Panc1 (cell line): ENCODE measurements at regions not wholly inside any gene's neighbourhood (a gene's known extent, or its start where the extent isn't known, plus 50 kb on each side); places are given as distances from the start of the nearest gene placed in this dataset.

Experiments
- ATAC-seq: fragments of 200-7000 bp; cut with Tn5 transposase; 2 replicates; pipeline ENCODE4 v1.9.1; 2020; ENCODE audit warnings: mild to moderate bottlenecking, moderate library complexity
- BruUV-seq: library from RNA; stranded (reverse); fragments of 400-500 nt; replicated peaks from 2 replicates; lab custom pipeline; 2021; lab: Mats Ljungman, UMichigan
- CTCF ChIA-PET: fragments of 300-600 bp; sonication (Branson Sonifier 250); formaldehyde crosslinking; loops from one replicate; lab custom pipeline; 2022; ENCODE audit warnings: antibody characterized with exemption; lab: Charles Lee
- POLR2A ChIA-PET: fragments of 300-600 bp; sonication (Branson Sonifier 250); formaldehyde crosslinking; loops from one replicate; lab custom pipeline; 2022; ENCODE audit warnings: antibody characterized with exemption; lab: Charles Lee
- DNase-seq: peaks from one replicate; pipeline ENCODE4 v3.0.0-alpha.2; 2010; ENCODE audit warnings: low read depth, low spot score
- H3K27ac ChIP-seq: 2 replicates; pipeline ENCODE4 v1.5.1; 2011; ENCODE audit warnings: mild to moderate bottlenecking, low read length, inconsistent platforms
- H3K27me3 ChIP-seq: fragments of 200-500 bp; sonication (Bioruptor generic); 2 replicates; pipeline ENCODE4 v1.6.0; 2014; ENCODE audit warnings: low read length, inconsistent platforms; ENCODE audit not compliant: control insufficient read depth, insufficient read depth
- H3K36me3 ChIP-seq: fragments of 200-500 bp; sonication (Bioruptor generic); 2 replicates; pipeline ENCODE4 v1.5.1; 2014; ENCODE audit warnings: inconsistent platforms, mild to moderate bottlenecking, low read length, moderate library complexity; ENCODE audit not compliant: control insufficient read depth, insufficient read depth
- H3K4me1 ChIP-seq: 2 replicates; pipeline ENCODE4 v1.5.1; 2011; ENCODE audit warnings: inconsistent platforms, mild to moderate bottlenecking, low read length, moderate library complexity; ENCODE audit not compliant: control insufficient read depth, insufficient read depth
- H3K4me3 ChIP-seq, 2 experiments: 2 replicates each; pipeline ENCODE4 v1.5.1; 2011 to 2012; ENCODE audit warnings: low read depth in 2 of 2, low read length in 2 of 2, mild to moderate bottlenecking in 2 of 2, inconsistent platforms in 1 of 2, moderate library complexity in 1 of 2
- H3K9me3 ChIP-seq: fragments of 200-500 bp; sonication (Bioruptor generic); 2 replicates; pipeline ENCODE4 v1.5.1; 2014; ENCODE audit warnings: low read depth, mild to moderate bottlenecking, inconsistent platforms, low read length, moderate library complexity; ENCODE audit not compliant: control insufficient read depth, insufficient read depth
- POLR2AphosphoS5 ChIP-seq: IDR thresholded peaks from 2 replicates; pipeline ENCODE4 v1.6.1; 2012; ENCODE audit warnings: mild to moderate bottlenecking, low read depth, low read length, moderate library complexity
- REST ChIP-seq, 2 experiments: IDR thresholded peaks; 2 replicates each; pipeline ENCODE4 v1.6.1; 2011 to 2012; ENCODE audit warnings: low read depth in 2 of 2, control low read depth in 1 of 2, low read length in 1 of 2, mild to moderate bottlenecking in 1 of 2, moderate library complexity in 1 of 2; ENCODE audit not compliant: insufficient read depth in 1 of 2
- SIN3A ChIP-seq: IDR thresholded peaks from 2 replicates; pipeline ENCODE4 v1.6.1; 2012; ENCODE audit warnings: low read depth, mild to moderate bottlenecking, low read length, moderate library complexity, borderline replicate concordance; ENCODE audit not compliant: insufficient read depth
- TCF7L2 ChIP-seq: IDR thresholded peaks from 2 replicates; pipeline ENCODE4 v1.6.1; 2011; ENCODE audit warnings: mild to moderate bottlenecking, low read depth, low read length, inconsistent platforms
- in situ Hi-C: cut with HindIII; loops from 2 replicates; pipeline ENCODE4 v1.10.0; 2016; ENCODE audit warnings: low sequenced_read_pairs, low pct_unique_long_range_greater_than_20kb
- intact Hi-C: fragments of 100-400 bp; cut with micrococcal nuclease; formaldehyde crosslinking; loops from one replicate; pipeline ENCODE4 v1.10.0; 2022; ENCODE audit not compliant: unreplicated experiment
- TF ChIP-seq, protein P1 (sequence below): fragments of 450-650 bp; IDR thresholded peaks from 2 replicates; pipeline ENCODE4 v1.5.1; 2017; ENCODE audit warnings: mild to moderate bottlenecking

DNA sequence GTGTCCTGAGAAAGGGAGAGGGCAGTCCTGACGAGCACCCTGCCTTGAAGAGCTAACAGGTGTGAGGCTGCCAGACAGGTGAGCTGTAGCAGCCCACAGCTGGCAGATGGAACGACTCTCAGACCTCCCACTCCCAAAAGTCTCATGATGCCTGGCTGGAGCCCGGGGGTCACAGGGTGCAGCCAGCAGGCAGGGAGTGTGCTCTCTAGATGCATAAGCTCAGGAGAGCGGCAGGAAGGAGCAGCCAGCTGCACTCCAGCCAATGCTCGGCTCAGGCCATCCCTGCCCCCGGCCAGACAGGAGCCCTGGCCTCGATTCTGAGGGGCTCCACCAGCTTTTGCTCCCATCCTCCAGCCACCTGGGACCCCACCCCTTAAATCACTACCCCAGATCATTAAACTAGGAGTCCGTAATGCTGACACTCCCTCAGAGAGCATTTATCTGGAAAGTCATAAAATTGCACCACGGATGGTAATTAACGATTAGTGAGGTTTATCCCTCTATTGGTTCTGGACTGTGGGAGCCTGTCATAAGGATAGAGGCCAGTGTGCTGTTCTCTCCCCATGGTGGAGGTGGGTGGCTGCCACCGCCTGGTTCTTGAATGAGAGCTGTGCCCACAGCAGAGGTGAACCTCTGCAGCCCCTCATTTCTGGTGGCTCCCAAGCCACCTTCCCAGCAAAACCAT, 63.5 kb upstream of the ZMIZ1 start:
- Histone ChIP-seq H3K4me3 (no peak overlapping the region), H3K4me1 (no peaks in the 10 kb centered on the region), H3K27me3 (no peaks in the 10 kb centered on the region), H3K36me3 (no peaks in the 10 kb centered on the region), H3K27ac (no peak overlapping the region), H3K9me3 (no peaks in the 10 kb centered on the region)
- TF ChIP-seq, protein P1, sequence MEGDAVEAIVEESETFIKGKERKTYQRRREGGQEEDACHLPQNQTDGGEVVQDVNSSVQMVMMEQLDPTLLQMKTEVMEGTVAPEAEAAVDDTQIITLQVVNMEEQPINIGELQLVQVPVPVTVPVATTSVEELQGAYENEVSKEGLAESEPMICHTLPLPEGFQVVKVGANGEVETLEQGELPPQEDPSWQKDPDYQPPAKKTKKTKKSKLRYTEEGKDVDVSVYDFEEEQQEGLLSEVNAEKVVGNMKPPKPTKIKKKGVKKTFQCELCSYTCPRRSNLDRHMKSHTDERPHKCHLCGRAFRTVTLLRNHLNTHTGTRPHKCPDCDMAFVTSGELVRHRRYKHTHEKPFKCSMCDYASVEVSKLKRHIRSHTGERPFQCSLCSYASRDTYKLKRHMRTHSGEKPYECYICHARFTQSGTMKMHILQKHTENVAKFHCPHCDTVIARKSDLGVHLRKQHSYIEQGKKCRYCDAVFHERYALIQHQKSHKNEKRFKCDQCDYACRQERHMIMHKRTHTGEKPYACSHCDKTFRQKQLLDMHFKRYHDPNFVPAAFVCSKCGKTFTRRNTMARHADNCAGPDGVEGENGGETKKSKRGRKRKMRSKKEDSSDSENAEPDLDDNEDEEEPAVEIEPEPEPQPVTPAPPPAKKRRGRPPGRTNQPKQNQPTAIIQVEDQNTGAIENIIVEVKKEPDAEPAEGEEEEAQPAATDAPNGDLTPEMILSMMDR = no peak
- TF ChIP-seq REST (IDR thresholded peaks at IDR 0.05; ENCODE audit: insufficient read depth in 1 of 2, low read depth in 2 of 2, low read length in 1 of 2) (no peak), POLR2AphosphoS5 (no peak), SIN3A (no peak), TCF7L2 (no peak)
- intact Hi-C loops = no loop called here
- CTCF ChIA-PET = interaction anchor here (0.6 kb wide), 1 partner anchor 30 kb away, joined by 10 read pairs; no protein-coding TSS in a partner anchor
- in situ Hi-C loops = no loop called here
- no peak for DNase-seq
- no TSS peak for BruUV-seq
- POLR2A ChIA-PET = no interaction called here
- ATAC-seq = no peak

DNA sequence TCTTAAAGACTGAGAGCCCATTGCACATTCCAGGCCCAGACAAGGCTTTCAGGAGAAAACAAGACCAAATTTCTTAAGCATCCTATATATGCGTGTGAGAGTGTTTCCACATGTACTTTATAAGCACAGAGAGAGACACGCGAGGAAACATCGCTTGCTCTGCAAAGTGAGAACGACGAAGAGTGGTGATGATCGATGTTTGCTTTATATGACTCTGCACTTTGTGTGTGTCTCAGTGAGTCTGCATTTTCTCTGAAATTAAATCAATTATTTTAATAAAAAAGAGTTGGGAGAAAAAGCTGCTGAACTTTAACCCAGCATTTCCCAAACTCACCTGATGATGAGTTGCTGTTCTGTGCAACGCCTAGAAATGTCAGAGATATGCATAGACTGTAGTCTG, 61.7 kb upstream of the ZMIZ1 start:
- ChIA-PET CTCF (no interaction called here), POLR2A (no interaction called here)
- TF ChIP-seq, protein P1 = no peak
- TF ChIP-seq TCF7L2 = no peak
- TF ChIP-seq SIN3A = no peak
- no peak for TF ChIP-seq POLR2AphosphoS5
- TF ChIP-seq REST (IDR thresholded peaks at IDR 0.05; ENCODE audit: insufficient read depth in 1 of 2, low read depth in 2 of 2, low read length in 1 of 2) = no peak
- H3K27ac ChIP-seq = no peak overlapping the region
- no peak overlapping the region for H3K4me3 ChIP-seq
- no peaks in the 10 kb centered on the region for H3K9me3 ChIP-seq
- in situ Hi-C loops = no loop called here
- H3K27me3 ChIP-seq = no peaks in the 10 kb centered on the region
- no peak for DNase-seq
- intact Hi-C loops = no loop called here
- H3K36me3 ChIP-seq = no peaks in the 10 kb centered on the region
- no peak for ATAC-seq
- BruUV-seq = no TSS peak
- no peaks in the 10 kb centered on the region for H3K4me1 ChIP-seq
